Nephron progenitor cell (in vitro differentiated cells): ENCODE measurements at regions not wholly inside any gene's neighbourhood (a gene's known extent, or its start where the extent isn't known, plus 50 kb on each side); places are given as distances from the start of the nearest gene placed in this dataset.

Experiments used
- DNase-seq: peaks from one replicate; pipeline ENCODE4 v3.0.0; 2021
- H3K27ac Mint-ChIP-seq: 2 replicates; pipeline ENCODE4 v1.8.0; 2021; ENCODE audit warnings: mild to moderate bottlenecking, moderate library complexity, mixed read lengths
- H3K27me3 Mint-ChIP-seq: 2 replicates; pipeline ENCODE4 v1.8.0; 2021; ENCODE audit warnings: mild to moderate bottlenecking, low read depth, mixed read lengths; ENCODE audit not compliant: poor library complexity
- H3K36me3 Mint-ChIP-seq: 2 replicates; pipeline ENCODE4 v1.8.0; 2021; ENCODE audit warnings: low read depth, mixed read lengths
- H3K4me1 Mint-ChIP-seq: 2 replicates; pipeline ENCODE4 v1.8.0; 2021; ENCODE audit warnings: mixed read lengths
- H3K4me3 Mint-ChIP-seq: 2 replicates; pipeline ENCODE4 v1.8.0; 2021; ENCODE audit warnings: mild to moderate bottlenecking, moderate library complexity, mixed read lengths
- H3K9me3 Mint-ChIP-seq: 2 replicates; pipeline ENCODE4 v1.8.0; 2021; ENCODE audit warnings: mild to moderate bottlenecking, moderate library complexity, mixed read lengths
- CTCF ChIP-seq: fragments of 200-600 bp; sonication (generic); IDR thresholded peaks from 2 replicates; pipeline ENCODE4 v1.5.0; 2021; ENCODE audit warnings: antibody characterized with exemption

DNA sequence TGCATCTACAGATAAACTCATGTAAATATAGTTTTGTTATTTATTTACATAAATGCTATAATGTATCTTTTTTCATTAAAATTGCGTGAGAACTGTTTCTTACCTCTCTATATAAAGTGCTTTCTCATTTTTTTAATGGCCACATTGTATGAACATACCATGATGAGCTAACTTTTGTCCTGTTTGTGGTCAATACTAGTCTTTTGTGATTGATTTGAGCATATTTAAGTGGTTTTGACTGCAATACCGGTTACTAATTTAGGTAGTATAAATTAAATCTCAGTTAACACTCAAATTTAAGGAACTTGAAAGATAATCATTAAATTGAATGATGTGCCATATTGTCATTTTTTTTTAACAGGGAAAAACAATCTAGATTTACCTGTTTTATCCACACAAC, 108.2 kb downstream of the HAUS1 start:
- Mint-ChIP-seq H3K36me3 (peaks cover 16% of the 10 kb centered on the region), H3K9me3 (no peaks in the 10 kb centered on the region), H3K4me1 (no peaks in the 10 kb centered on the region), H3K27me3 (no peaks in the 10 kb centered on the region), H3K4me3 (no peak overlapping the region), H3K27ac (no peak overlapping the region)
- DNase-seq: no peak
- TF ChIP-seq CTCF: no peak

GRCh38 chr18:46213295-46213694, 109.1 kb downstream of the HAUS1 start:
- Mint-ChIP-seq H3K9me3 (no peaks in the 10 kb centered on the region), H3K36me3 (peaks cover 20% of the 10 kb centered on the region), H3K27ac (no peak overlapping the region), H3K4me1 (no peaks in the 10 kb centered on the region), H3K4me3 (no peak overlapping the region), H3K27me3 (no peaks in the 10 kb centered on the region)
- DNase-seq: no peak
- TF ChIP-seq CTCF: peak; percentile 35

- Mint-ChIP-seq H3K27me3 (no peaks in the 10 kb centered on the region), H3K9me3 (no peaks in the 10 kb centered on the region), H3K27ac (no peak overlapping the region), H3K4me1 (no peaks in the 10 kb centered on the region), H3K36me3 (peaks cover 30% of the 10 kb centered on the region), H3K4me3 (no peak overlapping the region)
- TF ChIP-seq CTCF: no peak
- no peak for DNase-seq
Observed at GRCh38 chr18:46214435-46214834, 110.2 kb downstream of the HAUS1 start.

- no peaks in the 10 kb centered on the region for H3K9me3 Mint-ChIP-seq
- no peaks in the 10 kb centered on the region for H3K27me3 Mint-ChIP-seq
- no peak for TF ChIP-seq CTCF
- H3K36me3 Mint-ChIP-seq: peaks cover 37% of the 10 kb centered on the region
- no peak overlapping the region for H3K4me3 Mint-ChIP-seq
- H3K27ac Mint-ChIP-seq: peak overlapping the region; percentile 62
- DNase-seq: no peak
- no peaks in the 10 kb centered on the region for H3K4me1 Mint-ChIP-seq
Observed at GRCh38 chr18:46215902-46216723, 111.9 kb downstream of the HAUS1 start.

GRCh38 chr18:46220116-46220515, 115.9 kb downstream of the HAUS1 start:
- Mint-ChIP-seq H3K4me1 (peaks cover 6% of the 10 kb centered on the region), H3K9me3 (no peaks in the 10 kb centered on the region), H3K27ac (no peak overlapping the region), H3K27me3 (no peaks in the 10 kb centered on the region), H3K4me3 (no peak overlapping the region), H3K36me3 (peaks cover 41% of the 10 kb centered on the region)
- DNase-seq: no peak
- no peak for TF ChIP-seq CTCF

- Mint-ChIP-seq H3K9me3 (no peaks in the 10 kb centered on the region), H3K27ac (no peak overlapping the region), H3K36me3 (peaks cover 28% of the 10 kb centered on the region)
Observed at GRCh38 chr18:46222093-46222492, 117.9 kb downstream of the HAUS1 start.

More at GRCh38 chr18:46222093-46222492, 117.9 kb downstream of the HAUS1 start:
- TF ChIP-seq CTCF: no peak
- no peaks in the 10 kb centered on the region for H3K27me3 Mint-ChIP-seq
- H3K4me1 Mint-ChIP-seq: peaks cover 6% of the 10 kb centered on the region
- DNase-seq: no peak
- H3K4me3 Mint-ChIP-seq: no peak overlapping the region
